Transverse colon (tissue), 4 donors: ENCODE measurements at regions not wholly inside any gene's neighbourhood (a gene's known extent, or its start where the extent isn't known, plus 50 kb on each side); places are given as distances from the start of the nearest gene placed in this dataset.

ENCODE experiments used
- DNase-seq: peaks from one replicate; pipeline ENCODE4 v3.0.0-alpha.2; 2019
- H3K27ac ChIP-seq, 4 donors: fragments of 200-600 bp; sonication (generic); 2 replicates each; pipeline ENCODE4 v1.5.1; 2016 to 2018; ENCODE audit warnings: inconsistent platforms in 4 of 4
- H3K27me3 ChIP-seq: fragments of 200-600 bp; sonication (generic); 2 replicates; pipeline ENCODE4 v1.5.1; 2017; ENCODE audit warnings: inconsistent platforms
- H3K36me3 ChIP-seq, 4 donors: fragments of 200-600 bp; sonication (generic); 2 replicates each; pipeline ENCODE4 v1.5.1; 2017 to 2019; ENCODE audit warnings: inconsistent platforms in 4 of 4
- H3K4me1 ChIP-seq, 4 donors: fragments of 200-600 bp; sonication (generic); 2 replicates each; pipeline ENCODE4 v1.5.1; 2017 to 2020; ENCODE audit warnings: inconsistent platforms in 4 of 4
- H3K4me3 ChIP-seq, 4 donors: fragments of 200-600 bp; sonication (generic); 1 replicate in 1 of 4; 2 replicates in 3 of 4; pipeline versions ENCODE4 v1.5.1 to v1.6.1; 2017 to 2019; ENCODE audit warnings: inconsistent platforms in 4 of 4
- H3K9me3 ChIP-seq, 2 donors: fragments of 200-600 bp; sonication (generic); 2 replicates each; pipeline ENCODE4 v1.5.1; 2017 to 2019; ENCODE audit warnings: inconsistent platforms in 2 of 2
- EP300 ChIP-seq: sonication (generic); formaldehyde crosslinking; IDR thresholded peaks from one replicate; pipeline ENCODE4 v1.6.1; 2017; ENCODE audit warnings: antibody characterized with exemption, low read depth
- POLR2A ChIP-seq: fragments of 450-650 bp; IDR thresholded peaks from one replicate; pipeline ENCODE4 v1.6.1; 2016; ENCODE audit warnings: antibody characterized with exemption, mild to moderate bottlenecking, moderate library complexity
- POLR2AphosphoS5 ChIP-seq, 3 donors: sonication (generic); formaldehyde crosslinking; IDR thresholded peaks; one replicate each; pipeline ENCODE4 v1.6.1; 2016; ENCODE audit warnings: antibody characterized with exemption in 3 of 3
- WGBS, 2 donors: methylation state at CpG; one replicate each; pipeline ENCODE4 v1.1.5; 2018; ENCODE audit warnings: low coverage in 1 of 2; 5-methylcytosine and 5-hydroxymethylcytosine counted together
- in situ Hi-C, 4 donors: fragments of 200-750 bp; cut with MboI; loops; one replicate each; pipeline versions ENCODE4 v1.15.0 to v1.15.1; 2017; ENCODE audit warnings: low sequenced_read_pairs in 3 of 4, low pct_ligation_motif_present in 1 of 4, low pct_unique_long_range_greater_than_20kb in 1 of 4
- intact Hi-C: fragments of 100-400 bp; cut with DNase I; formaldehyde crosslinking; loops from one replicate; pipeline ENCODE4 v1.15.1; 2023; ENCODE audit warnings: low total_unique reads
- TF ChIP-seq, protein P1 (sequence below), 5 experiments: fragments of 200-600 bp in 3 of 5; fragments of 450-650 bp in 2 of 5; sonication (generic) in 3 of 5; IDR thresholded peaks; 1 replicate in 2 of 5; 2 replicates in 3 of 5; pipeline ENCODE4 v1.5.1; 2016 to 2017; ENCODE audit warnings: antibody characterized with exemption in 5 of 5, inconsistent platforms in 3 of 5, mild to moderate bottlenecking in 2 of 5, moderate library complexity in 1 of 5

DNA sequence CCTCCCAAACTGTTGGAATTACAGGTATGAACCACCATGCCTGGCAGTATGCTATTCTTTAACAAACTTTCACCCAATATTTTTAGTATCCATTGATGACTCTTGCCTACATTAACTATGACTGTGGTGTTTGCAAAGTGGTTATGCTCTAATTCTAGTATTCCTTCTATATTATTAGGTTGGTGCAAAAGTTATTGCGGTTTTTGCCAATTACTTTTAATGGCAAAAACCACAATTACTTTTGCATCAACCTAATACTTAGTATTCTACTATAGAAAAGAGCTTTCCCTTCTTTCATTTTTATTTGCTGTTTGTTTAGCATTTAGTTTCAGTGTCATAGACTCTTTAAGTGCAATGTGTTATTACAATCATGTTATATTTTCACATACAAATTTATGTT, 760.6 kb downstream of the NR2F2 start:
- TF ChIP-seq POLR2A (no peak), POLR2AphosphoS5 (IDR thresholded peaks at IDR 0.05) (no peak), EP300 (no peak)
- TF ChIP-seq, protein P1, sequence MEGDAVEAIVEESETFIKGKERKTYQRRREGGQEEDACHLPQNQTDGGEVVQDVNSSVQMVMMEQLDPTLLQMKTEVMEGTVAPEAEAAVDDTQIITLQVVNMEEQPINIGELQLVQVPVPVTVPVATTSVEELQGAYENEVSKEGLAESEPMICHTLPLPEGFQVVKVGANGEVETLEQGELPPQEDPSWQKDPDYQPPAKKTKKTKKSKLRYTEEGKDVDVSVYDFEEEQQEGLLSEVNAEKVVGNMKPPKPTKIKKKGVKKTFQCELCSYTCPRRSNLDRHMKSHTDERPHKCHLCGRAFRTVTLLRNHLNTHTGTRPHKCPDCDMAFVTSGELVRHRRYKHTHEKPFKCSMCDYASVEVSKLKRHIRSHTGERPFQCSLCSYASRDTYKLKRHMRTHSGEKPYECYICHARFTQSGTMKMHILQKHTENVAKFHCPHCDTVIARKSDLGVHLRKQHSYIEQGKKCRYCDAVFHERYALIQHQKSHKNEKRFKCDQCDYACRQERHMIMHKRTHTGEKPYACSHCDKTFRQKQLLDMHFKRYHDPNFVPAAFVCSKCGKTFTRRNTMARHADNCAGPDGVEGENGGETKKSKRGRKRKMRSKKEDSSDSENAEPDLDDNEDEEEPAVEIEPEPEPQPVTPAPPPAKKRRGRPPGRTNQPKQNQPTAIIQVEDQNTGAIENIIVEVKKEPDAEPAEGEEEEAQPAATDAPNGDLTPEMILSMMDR (IDR thresholded peaks at IDR 0.05) = no peak
- H3K9me3 ChIP-seq = no peaks in the 10 kb centered on the region
- WGBS, 2 donors = 81% methylated on average over 1 of the region's 1 CpG; no CpG with 5 or more reads in 1 of the 2 donors
- no peak overlapping the region for H3K27ac ChIP-seq
- intact Hi-C loops = no loop called here
- DNase-seq = no peak
- H3K36me3 ChIP-seq = no peaks in the 10 kb centered on the region
- H3K4me3 ChIP-seq = no peak overlapping the region
- no peaks in the 10 kb centered on the region for H3K27me3 ChIP-seq
- H3K4me1 ChIP-seq = no peaks in the 10 kb centered on the region
- in situ Hi-C loops = no loop called here

DNA sequence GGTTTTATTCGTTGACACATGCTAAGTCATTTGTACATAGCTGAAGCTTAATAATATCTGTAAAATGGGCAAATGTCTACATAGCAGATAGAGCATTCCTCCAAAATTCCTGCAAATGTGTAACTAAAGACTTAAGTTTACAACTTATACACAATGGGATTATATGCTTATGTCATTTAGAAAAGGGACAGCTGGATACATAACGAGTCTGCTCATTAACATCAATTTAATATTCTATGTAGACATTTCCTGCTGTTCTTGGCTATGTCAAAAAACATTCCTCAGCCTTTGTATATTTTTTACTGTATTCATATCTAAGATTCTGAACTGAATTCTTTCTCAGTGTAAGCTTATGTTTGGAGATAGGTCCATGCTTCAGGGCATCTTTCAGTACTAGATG, 762.2 kb downstream of the NR2F2 start:
- TF ChIP-seq EP300 = no peak
- TF ChIP-seq POLR2AphosphoS5 (IDR thresholded peaks at IDR 0.05) = no peak
- TF ChIP-seq, protein P1 (IDR thresholded peaks at IDR 0.05) = no peak
- no peak for TF ChIP-seq POLR2A
- Histone ChIP-seq H3K9me3 (no peaks in the 10 kb centered on the region), H3K27ac (no peak overlapping the region), H3K4me1 (no peaks in the 10 kb centered on the region), H3K36me3 (no peaks in the 10 kb centered on the region), H3K4me3 (no peak overlapping the region), H3K27me3 (no peaks in the 10 kb centered on the region)
- intact Hi-C loops = no loop called here
- DNase-seq = no peak
- WGBS, 2 donors = 39 to 51% methylated on average over 2 of the region's 2 CpGs
- in situ Hi-C loops = no loop called here

DNA sequence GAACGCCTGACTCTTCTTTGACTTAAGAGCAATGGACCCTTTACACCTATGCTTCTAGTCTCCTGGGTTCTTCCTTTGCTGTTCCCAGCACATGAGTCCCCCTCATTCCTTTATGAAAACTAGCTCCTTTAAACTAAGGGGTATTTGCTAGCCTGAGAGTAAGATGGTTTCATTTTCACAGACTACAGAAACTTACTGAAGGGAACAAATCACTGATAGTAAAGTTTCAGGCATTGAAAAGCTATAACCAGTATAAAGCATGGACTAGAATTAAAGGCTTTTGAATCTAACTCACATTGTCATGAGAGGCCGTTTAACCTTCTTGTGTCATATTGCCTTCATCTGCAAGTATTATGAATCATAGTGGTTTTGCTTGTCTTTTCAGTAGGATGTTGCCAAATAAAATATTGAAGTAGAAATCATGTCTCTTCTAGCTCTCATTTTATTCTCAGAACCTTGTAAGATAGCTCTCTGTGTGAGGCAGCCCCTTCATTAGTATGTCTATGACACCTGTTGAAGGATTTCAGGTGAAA, 765.9 kb downstream of the NR2F2 start:
- DNase-seq = no peak
- Histone ChIP-seq H3K9me3 (no peaks in the 10 kb centered on the region), H3K4me3 (no peak overlapping the region), H3K27ac (no peak overlapping the region), H3K27me3 (no peaks in the 10 kb centered on the region), H3K36me3 (no peaks in the 10 kb centered on the region), H3K4me1 (no peaks in the 10 kb centered on the region)
- TF ChIP-seq, protein P1 (IDR thresholded peaks at IDR 0.05) = no peak
- no peak for TF ChIP-seq EP300
- TF ChIP-seq POLR2A = no peak
- no peak for TF ChIP-seq POLR2AphosphoS5 (IDR thresholded peaks at IDR 0.05)
- intact Hi-C loops (no loop called here), in situ Hi-C loops (no loop called here)
- WGBS, 2 donors = 50 to 55% methylated on average over 2 of the region's 2 CpGs

DNA sequence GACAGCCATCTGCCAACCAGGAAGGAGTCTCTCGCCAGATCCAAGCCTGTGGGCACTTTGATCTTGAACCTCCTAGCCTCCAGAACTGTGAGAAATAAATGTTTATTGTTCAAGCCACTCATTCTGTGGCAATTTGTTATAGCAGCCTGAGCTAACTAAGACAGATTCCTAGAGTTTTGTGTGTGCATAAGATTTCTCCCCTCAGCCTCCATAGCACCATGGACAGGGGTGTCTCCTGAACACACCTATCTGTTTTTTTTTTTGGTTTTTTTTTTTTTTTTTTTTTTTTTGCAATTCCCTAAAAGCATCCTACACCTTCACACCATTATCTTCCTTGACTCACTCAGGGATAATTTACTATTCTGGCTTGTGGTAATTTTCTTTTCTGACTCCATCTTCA, 768.5 kb downstream of the NR2F2 start:
- Histone ChIP-seq H3K9me3 (no peaks in the 10 kb centered on the region), H3K27me3 (no peaks in the 10 kb centered on the region), H3K27ac (no peak overlapping the region), H3K4me1 (no peaks in the 10 kb centered on the region), H3K4me3 (no peak overlapping the region), H3K36me3 (no peaks in the 10 kb centered on the region)
- intact Hi-C loops (no loop called here), in situ Hi-C loops (no loop called here)
- DNase-seq = no peak
- 50 to 58% methylated on average over 1 of the region's 1 CpG for WGBS, 2 donors
- TF ChIP-seq POLR2A (no peak), POLR2AphosphoS5 (IDR thresholded peaks at IDR 0.05) (no peak), EP300 (no peak)
- TF ChIP-seq, protein P1 (IDR thresholded peaks at IDR 0.05) = no peak
